CD4-positive, alpha-beta memory T cell (primary cell): ENCODE measurements at regions not wholly inside any gene's neighbourhood (a gene's known extent, or its start where the extent isn't known, plus 50 kb on each side); places are given as distances from the start of the nearest gene placed in this dataset.

Experiments used
- CTCF ChIA-PET: fragments of 350-600 bp; sonication (Branson Sonifier 250); formaldehyde crosslinking; loops from one replicate; lab custom pipeline; 2021; ENCODE audit warnings: inconsistent platforms; ENCODE audit not compliant: partially characterized antibody; lab: Charles Lee
- POLR2A ChIA-PET: fragments of 350-600 bp; sonication (Branson Sonifier 250); formaldehyde crosslinking; loops from one replicate; lab custom pipeline; 2021; ENCODE audit not compliant: partially characterized antibody; lab: Charles Lee
- DNase-seq, 5 donors: peaks; one replicate each; pipeline versions ENCODE4 v3.0.0 to v3.0.0-alpha.2; 2020 to 2022; ENCODE audit warnings: mixed read lengths in 1 of 5
- H3K27ac ChIP-seq: one replicate; pipeline ENCODE4 v1.7.0; 2013; ENCODE audit warnings: low read depth, low read length
- H3K27me3 ChIP-seq: 2 replicates; pipeline ENCODE4 v1.7.0; 2013; ENCODE audit warnings: mild to moderate bottlenecking, low read length, moderate library complexity; ENCODE audit not compliant: insufficient read depth
- H3K36me3 ChIP-seq: 2 replicates; pipeline ENCODE4 v1.7.0; 2013; ENCODE audit warnings: mild to moderate bottlenecking, low read length, moderate library complexity; ENCODE audit not compliant: insufficient read depth
- H3K4me1 ChIP-seq: 2 replicates; pipeline ENCODE4 v1.7.0; 2013; ENCODE audit warnings: mild to moderate bottlenecking, low read length, moderate library complexity; ENCODE audit not compliant: insufficient read depth
- H3K4me3 ChIP-seq, 2 donors: one replicate each; pipeline ENCODE4 v1.7.0; 2013; ENCODE audit warnings: low read length in 2 of 2, mild to moderate bottlenecking in 1 of 2
- H3K9me3 ChIP-seq, 2 donors: one replicate each; pipeline ENCODE4 v1.7.0; 2013; ENCODE audit warnings: low read length in 2 of 2, control low read depth in 1 of 2; ENCODE audit not compliant: control insufficient read depth in 1 of 2
- H3K27ac Mint-ChIP-seq, 7 donors: one replicate each; pipeline ENCODE4 v1.8.0; 2020 to 2021; ENCODE audit warnings: mixed read lengths in 7 of 7, mild to moderate bottlenecking in 6 of 7, inconsistent platforms in 3 of 7, moderate library complexity in 3 of 7
- H3K27me3 Mint-ChIP-seq, 2 donors: one replicate each; pipeline ENCODE4 v1.8.0; 2020 to 2021; ENCODE audit warnings: mixed read lengths in 2 of 2
- H3K36me3 Mint-ChIP-seq, 2 donors: one replicate each; pipeline ENCODE4 v1.8.0; 2020 to 2021; ENCODE audit warnings: mixed read lengths in 2 of 2, inconsistent platforms in 1 of 2, mild to moderate bottlenecking in 1 of 2
- H3K4me1 Mint-ChIP-seq, 4 donors: one replicate each; pipeline ENCODE4 v1.8.0; 2020 to 2021; ENCODE audit warnings: mixed read lengths in 4 of 4, mild to moderate bottlenecking in 1 of 4
- H3K4me3 Mint-ChIP-seq, 8 donors: one replicate each; pipeline ENCODE4 v1.8.0; 2020 to 2021; ENCODE audit warnings: mixed read lengths in 8 of 8, mild to moderate bottlenecking in 7 of 8, moderate library complexity in 6 of 8, inconsistent platforms in 3 of 8
- H3K9me3 Mint-ChIP-seq, 8 donors: one replicate each; pipeline ENCODE4 v1.8.0; 2020 to 2021; ENCODE audit warnings: mixed read lengths in 8 of 8, mild to moderate bottlenecking in 5 of 8, inconsistent platforms in 3 of 8, moderate library complexity in 1 of 8
- intact Hi-C: fragments of 100-400 bp; cut with micrococcal nuclease; formaldehyde crosslinking; loops from one replicate; pipeline ENCODE4 v1.15.1; 2023

DNA sequence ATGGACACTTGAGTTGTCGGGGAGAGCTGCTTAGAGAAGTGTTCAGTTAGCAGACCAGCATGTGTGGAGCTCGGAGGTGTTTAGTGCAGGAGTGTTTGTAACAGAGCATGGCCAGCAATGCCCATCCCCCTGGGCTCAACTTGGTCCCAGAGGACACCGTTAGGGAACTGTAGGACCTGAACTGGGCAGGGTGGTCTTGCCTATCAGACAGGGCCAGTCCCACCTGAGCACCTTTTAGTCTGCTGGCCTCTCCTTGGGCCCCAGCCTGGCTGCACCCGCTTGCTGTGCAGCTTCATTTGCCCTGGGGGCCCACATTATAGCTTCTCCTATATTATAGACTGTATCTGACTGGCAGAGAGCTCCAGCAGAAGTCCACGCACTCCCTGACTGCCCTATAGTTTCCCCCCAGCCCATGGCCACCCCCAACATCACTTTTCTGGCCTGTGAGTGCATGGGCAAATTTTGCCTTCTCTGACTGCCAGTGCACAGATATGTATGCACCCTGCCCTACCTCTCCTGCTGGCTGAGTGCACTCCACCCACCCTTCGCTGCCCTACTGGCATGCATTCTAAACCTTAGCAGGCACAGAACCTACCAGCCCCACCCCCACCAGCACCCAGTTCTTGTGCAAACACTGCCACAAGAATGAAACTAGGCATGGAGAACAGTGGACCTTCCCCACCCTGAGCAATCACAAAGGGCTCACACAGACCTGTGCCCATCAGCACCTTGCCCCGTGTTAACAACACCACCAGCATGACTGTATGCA lies 1030.6 kb upstream of the GHITM start:
- peaks cover 4 to 31% (median 20%) of the 10 kb centered on the region in 8 donors for H3K9me3 Mint-ChIP-seq
- intact Hi-C loops, result no loop called here
- H3K4me1 Mint-ChIP-seq, result no peaks in the 10 kb centered on the region
- no peak overlapping the region for H3K27ac Mint-ChIP-seq
- no peak overlapping the region for H3K27ac ChIP-seq
- no peaks in the 10 kb centered on the region for H3K9me3 ChIP-seq
- no peaks in the 10 kb centered on the region for H3K27me3 Mint-ChIP-seq
- CTCF ChIA-PET, result no interaction called here
- POLR2A ChIA-PET, result no interaction called here
- no peaks in the 10 kb centered on the region for H3K4me1 ChIP-seq
- no peaks in the 10 kb centered on the region for H3K27me3 ChIP-seq
- no peak overlapping the region for H3K4me3 Mint-ChIP-seq
- H3K36me3 Mint-ChIP-seq, result no peaks in the 10 kb centered on the region
- DNase-seq, result no peak
- H3K36me3 ChIP-seq, result no peaks in the 10 kb centered on the region
- H3K4me3 ChIP-seq, result no peak overlapping the region

DNA sequence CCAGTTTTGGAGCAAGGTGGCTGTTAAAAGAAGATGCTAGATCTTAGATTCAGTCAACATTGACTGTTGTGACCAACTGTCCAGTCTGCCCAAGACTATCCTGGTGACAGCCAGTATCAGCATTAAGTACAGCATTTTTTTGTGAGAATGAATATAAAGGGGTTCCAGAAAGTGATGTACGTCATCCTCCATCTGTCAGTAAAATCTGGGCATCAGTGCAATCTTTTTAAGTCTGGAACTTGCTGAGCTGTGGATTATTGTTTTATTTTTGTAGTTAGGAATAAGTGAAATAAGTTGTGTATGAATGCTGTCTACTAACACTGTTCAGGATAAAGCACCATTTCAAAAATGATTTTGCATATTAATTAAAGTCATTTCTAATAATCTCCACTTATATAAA lies 1020.0 kb upstream of the GHITM start:
- CTCF ChIA-PET, result no interaction called here
- no peaks in the 10 kb centered on the region for H3K36me3 Mint-ChIP-seq
- H3K4me3 ChIP-seq, result no peak overlapping the region
- intact Hi-C loops, result no loop called here
- no peaks in the 10 kb centered on the region for H3K9me3 ChIP-seq
- no peak overlapping the region for H3K27ac Mint-ChIP-seq
- H3K27ac ChIP-seq, result no peak overlapping the region
- POLR2A ChIA-PET, result no interaction called here
- no peak overlapping the region for H3K4me3 Mint-ChIP-seq
- no peaks in the 10 kb centered on the region for H3K4me1 ChIP-seq
- H3K9me3 Mint-ChIP-seq, result peaks cover 0 to 9% (median 4%) of the 10 kb centered on the region in 8 donors
- no peaks in the 10 kb centered on the region for H3K27me3 Mint-ChIP-seq
- H3K4me1 Mint-ChIP-seq, result no peaks in the 10 kb centered on the region
- H3K27me3 ChIP-seq, result no peaks in the 10 kb centered on the region
- no peaks in the 10 kb centered on the region for H3K36me3 ChIP-seq
- DNase-seq, result no peak

DNA sequence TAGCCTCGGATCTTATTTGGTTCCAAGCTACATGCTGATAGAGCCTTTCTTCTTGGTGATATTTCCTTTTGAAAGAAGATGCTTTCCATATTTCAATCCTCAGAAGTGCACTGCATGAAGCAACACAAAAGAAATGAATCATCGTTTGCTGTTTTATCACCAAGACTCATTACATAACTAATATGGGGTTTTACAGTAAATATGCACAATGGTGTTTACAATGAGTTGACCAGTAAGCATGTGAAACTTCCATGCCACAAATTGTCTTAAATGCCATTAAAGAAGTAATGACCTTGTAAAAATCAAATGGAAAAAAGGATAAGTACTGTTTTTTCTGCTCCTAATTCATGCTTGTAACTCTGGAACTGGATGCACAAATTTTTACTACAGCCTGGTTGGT lies 1017.0 kb upstream of the GHITM start:
- no peak overlapping the region for H3K27ac ChIP-seq
- intact Hi-C loops, result no loop called here
- Mint-ChIP-seq H3K4me3 (no peak overlapping the region), H3K27me3 (no peaks in the 10 kb centered on the region), H3K36me3 (no peaks in the 10 kb centered on the region), H3K27ac (no peak overlapping the region), H3K9me3 (peaks cover 0 to 11% (median 4%) of the 10 kb centered on the region in 8 donors), H3K4me1 (no peaks in the 10 kb centered on the region)
- H3K4me1 ChIP-seq, result no peaks in the 10 kb centered on the region
- CTCF ChIA-PET, result no interaction called here
- DNase-seq, result no peak
- H3K27me3 ChIP-seq, result no peaks in the 10 kb centered on the region
- no peaks in the 10 kb centered on the region for H3K36me3 ChIP-seq
- no peak overlapping the region for H3K4me3 ChIP-seq
- POLR2A ChIA-PET, result no interaction called here
- H3K9me3 ChIP-seq, result no peaks in the 10 kb centered on the region

DNA sequence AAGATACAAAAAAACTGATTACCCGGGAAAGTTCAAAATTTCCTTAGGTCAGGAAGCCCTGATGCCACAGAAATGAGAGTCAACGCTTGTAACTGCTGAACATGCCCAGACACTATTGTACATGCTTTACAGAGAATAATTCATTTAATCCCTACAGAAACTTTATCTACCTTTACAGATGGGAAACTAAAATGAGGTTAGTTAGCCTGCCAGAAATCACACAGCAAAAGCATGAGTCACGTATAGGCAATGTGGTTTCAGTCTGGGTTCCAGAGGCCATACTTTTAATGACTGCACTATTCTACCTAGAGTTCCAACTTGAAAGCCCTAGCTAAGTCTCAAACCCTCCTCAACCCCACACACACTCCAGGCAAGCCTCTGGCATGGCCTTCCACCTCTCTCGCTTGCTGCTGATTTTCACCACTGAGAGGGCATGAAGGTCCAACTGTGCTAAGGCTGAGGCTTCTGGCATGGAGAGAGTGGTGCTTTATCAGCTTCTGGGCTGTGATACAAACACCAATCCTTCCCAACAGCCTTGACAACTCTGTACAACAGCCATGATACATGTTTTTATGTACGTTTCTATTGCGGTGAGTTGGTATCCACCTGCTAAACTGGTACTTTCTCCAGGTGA lies 1011.2 kb upstream of the GHITM start:
- ChIA-PET CTCF (no interaction called here), POLR2A (no interaction called here)
- Histone ChIP-seq H3K4me1 (no peaks in the 10 kb centered on the region), H3K27ac (no peak overlapping the region), H3K9me3 (no peaks in the 10 kb centered on the region), H3K36me3 (no peaks in the 10 kb centered on the region), H3K4me3 (no peak overlapping the region), H3K27me3 (no peaks in the 10 kb centered on the region)
- intact Hi-C loops, result no loop called here
- H3K9me3 Mint-ChIP-seq, result peaks cover 0 to 12% (median 8%) of the 10 kb centered on the region in 8 donors
- no peaks in the 10 kb centered on the region for H3K4me1 Mint-ChIP-seq
- H3K36me3 Mint-ChIP-seq, result no peaks in the 10 kb centered on the region
- DNase-seq, result no peak
- H3K4me3 Mint-ChIP-seq, result no peak overlapping the region
- H3K27ac Mint-ChIP-seq, result no peak overlapping the region
- H3K27me3 Mint-ChIP-seq, result no peaks in the 10 kb centered on the region

DNA sequence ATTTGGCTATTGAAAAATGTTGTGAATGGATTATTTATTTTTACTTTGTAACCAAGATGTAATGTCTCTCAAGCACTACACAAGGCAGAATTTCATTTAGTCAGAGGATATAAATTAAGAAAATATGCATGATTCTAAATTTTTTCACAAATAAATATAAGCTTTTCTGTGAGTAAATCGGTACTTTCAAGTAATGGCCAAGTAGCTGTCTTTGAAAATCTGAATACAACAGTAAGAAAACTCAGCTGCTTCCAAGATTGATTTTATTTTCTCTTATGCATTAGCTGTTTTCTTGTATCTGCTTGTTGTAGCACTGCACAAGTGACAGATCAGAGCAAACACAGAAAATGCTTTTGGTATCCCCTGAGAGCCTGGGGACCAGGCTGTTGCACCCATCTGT lies 998.5 kb upstream of the GHITM start:
- POLR2A ChIA-PET, result no interaction called here

DNA sequence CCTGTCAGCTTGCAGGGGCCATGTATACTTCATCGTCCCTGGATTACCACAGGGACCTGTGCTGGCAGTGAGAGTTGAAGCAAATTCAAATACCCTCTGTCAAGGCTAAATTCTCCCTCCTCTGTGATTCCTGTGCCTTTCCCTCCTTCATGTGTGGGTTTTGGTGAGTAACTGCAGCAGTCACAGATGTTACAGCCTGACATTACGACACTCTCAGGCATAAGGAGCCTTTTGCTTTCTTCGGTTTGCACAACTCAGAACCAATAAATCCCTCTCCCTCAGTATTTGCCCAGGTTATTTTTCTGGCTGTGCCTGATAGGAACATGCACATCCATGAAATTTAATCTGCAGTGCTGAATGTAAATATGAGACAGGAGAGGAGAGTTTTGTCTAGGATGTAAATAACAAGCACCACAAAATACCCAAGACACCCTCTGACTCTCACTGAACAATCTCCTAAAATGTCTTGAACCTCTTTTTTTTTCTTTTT lies 997.2 kb upstream of the GHITM start:
- peaks cover 0 to 5% (median 0%) of the 10 kb centered on the region in 8 donors for H3K9me3 Mint-ChIP-seq
- no peaks in the 10 kb centered on the region for H3K4me1 ChIP-seq
- intact Hi-C loops, result no loop called here
- no peaks in the 10 kb centered on the region for H3K27me3 Mint-ChIP-seq
- no peak overlapping the region for H3K4me3 ChIP-seq
- POLR2A ChIA-PET, result no interaction called here
- H3K4me1 Mint-ChIP-seq, result no peaks in the 10 kb centered on the region
- no peaks in the 10 kb centered on the region for H3K27me3 ChIP-seq
- H3K9me3 ChIP-seq, result no peaks in the 10 kb centered on the region
- H3K36me3 Mint-ChIP-seq, result no peaks in the 10 kb centered on the region
- CTCF ChIA-PET, result no interaction called here
- no peak overlapping the region for H3K4me3 Mint-ChIP-seq
- H3K27ac ChIP-seq, result no peak overlapping the region
- no peak for DNase-seq
- no peak overlapping the region for H3K27ac Mint-ChIP-seq
- no peaks in the 10 kb centered on the region for H3K36me3 ChIP-seq

More for the DNA sequence above, 998.5 kb upstream of the GHITM start:
- Histone ChIP-seq H3K27me3 (no peaks in the 10 kb centered on the region), H3K27ac (no peak overlapping the region), H3K36me3 (no peaks in the 10 kb centered on the region), H3K4me3 (no peak overlapping the region), H3K9me3 (no peaks in the 10 kb centered on the region), H3K4me1 (no peaks in the 10 kb centered on the region)
- peaks cover 0 to 5% (median 1%) of the 10 kb centered on the region in 8 donors for H3K9me3 Mint-ChIP-seq
- no peaks in the 10 kb centered on the region for H3K4me1 Mint-ChIP-seq
- intact Hi-C loops, result no loop called here
- H3K4me3 Mint-ChIP-seq, result no peak overlapping the region
- H3K27me3 Mint-ChIP-seq, result no peaks in the 10 kb centered on the region
- no peaks in the 10 kb centered on the region for H3K36me3 Mint-ChIP-seq
- no peak overlapping the region for H3K27ac Mint-ChIP-seq
- no peak for DNase-seq
- CTCF ChIA-PET, result no interaction called here

DNA sequence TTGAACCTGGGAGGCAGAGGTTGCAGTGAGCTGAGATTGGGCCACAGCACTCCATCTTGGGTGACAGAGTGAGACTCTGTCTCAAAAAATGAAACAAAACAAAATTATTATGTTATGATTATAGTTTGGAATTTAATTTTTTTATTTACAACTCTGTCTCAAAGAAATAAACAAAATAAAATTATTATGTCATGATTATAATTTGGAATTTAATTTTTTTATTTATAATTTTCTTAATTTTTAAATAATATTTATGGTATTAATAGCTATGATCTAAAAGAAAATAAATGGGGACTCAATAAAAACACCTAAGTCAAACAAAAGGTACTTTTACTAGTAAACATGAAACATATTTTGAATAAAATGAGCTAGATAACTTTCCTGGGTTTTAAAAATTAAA lies 994.8 kb upstream of the GHITM start:
- H3K9me3 ChIP-seq, result no peaks in the 10 kb centered on the region
- intact Hi-C loops, result no loop called here
- Mint-ChIP-seq H3K36me3 (no peaks in the 10 kb centered on the region), H3K9me3 (peaks cover 0 to 9% (median 4%) of the 10 kb centered on the region in 8 donors), H3K27ac (no peak overlapping the region), H3K4me3 (no peak overlapping the region), H3K4me1 (no peaks in the 10 kb centered on the region), H3K27me3 (no peaks in the 10 kb centered on the region)
- H3K27ac ChIP-seq, result no peak overlapping the region
- CTCF ChIA-PET, result no interaction called here
- no peaks in the 10 kb centered on the region for H3K36me3 ChIP-seq
- DNase-seq, result no peak
- no peaks in the 10 kb centered on the region for H3K27me3 ChIP-seq
- no peaks in the 10 kb centered on the region for H3K4me1 ChIP-seq
- H3K4me3 ChIP-seq, result no peak overlapping the region
- POLR2A ChIA-PET, result no interaction called here
